Upper lobe of right lung (tissue), 1 donor: ENCODE measurements at regions not wholly inside any gene's neighbourhood (a gene's known extent, or its start where the extent isn't known, plus 50 kb on each side); places are given as distances from the start of the nearest gene placed in this dataset.

Experiments used
- ATAC-seq: fragments of 200-7000 bp; cut with Tn5 transposase; one replicate; pipeline ENCODE4 v1.9.1; 2020; ENCODE audit warnings: mild to moderate bottlenecking, moderate library complexity
- DNase-seq: peaks from one replicate; pipeline ENCODE4 v3.0.0-alpha.2; 2020
- H3K27ac ChIP-seq: fragments of 200-600 bp; one replicate; pipeline ENCODE4 v1.8.0; 2022
- H3K27me3 ChIP-seq: fragments of 200-600 bp; one replicate; pipeline ENCODE4 v1.8.0; 2022; ENCODE audit warnings: mild to moderate bottlenecking
- H3K36me3 ChIP-seq: fragments of 200-600 bp; one replicate; pipeline ENCODE4 v1.8.0; 2022
- H3K4me1 ChIP-seq: fragments of 200-600 bp; one replicate; pipeline ENCODE4 v1.8.0; 2022
- H3K4me3 ChIP-seq: fragments of 200-600 bp; one replicate; pipeline ENCODE4 v1.8.0; 2022; ENCODE audit warnings: mild to moderate bottlenecking
- H3K9me3 ChIP-seq: fragments of 200-600 bp; one replicate; pipeline ENCODE4 v1.8.0; 2022
- CTCF ChIP-seq: fragments of 200-600 bp; IDR thresholded peaks from one replicate; pipeline ENCODE4 v1.8.0; 2022; ENCODE audit warnings: antibody characterized with exemption
- intact Hi-C: fragments of 100-400 bp; cut with DNase I; formaldehyde crosslinking; loops from one replicate; pipeline ENCODE4 v1.11.0; 2022
- donor health status: DM: no; HTN: yes; CAD: no; lungs with severe emphysema.

DNA sequence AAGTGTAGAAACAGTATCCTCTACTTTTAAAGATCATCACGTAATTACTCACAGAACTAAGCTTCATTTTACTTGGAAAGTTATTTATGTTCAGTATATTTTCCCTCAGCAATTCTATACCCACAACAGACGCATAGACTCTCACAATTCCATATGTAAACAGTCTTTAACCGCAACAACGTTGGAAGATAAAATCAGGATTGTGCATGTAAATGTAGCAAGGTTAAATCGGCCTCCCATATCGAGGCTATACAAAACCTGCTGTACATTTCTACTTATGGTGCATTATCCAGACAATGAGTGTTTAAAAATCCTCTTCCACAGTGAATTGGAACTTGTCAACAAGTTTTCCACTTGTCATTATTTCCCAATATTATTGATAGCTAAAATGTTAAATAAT is 581.1 kb downstream of the SLC16A7 start:
- no peak for TF ChIP-seq CTCF
- Histone ChIP-seq H3K27me3 (no peaks in the 10 kb centered on the region), H3K27ac (no peak overlapping the region), H3K4me3 (no peak overlapping the region), H3K4me1 (no peaks in the 10 kb centered on the region), H3K36me3 (no peaks in the 10 kb centered on the region), H3K9me3 (no peaks in the 10 kb centered on the region)
- DNase-seq = no peak
- intact Hi-C loops = no loop called here
- no peak for ATAC-seq

GRCh38 chr12:60180298-60180697 is 584.5 kb downstream of the SLC16A7 start:
- no peak overlapping the region for H3K4me3 ChIP-seq
- intact Hi-C loops = no loop called here
- TF ChIP-seq CTCF = no peak
- H3K9me3 ChIP-seq = no peaks in the 10 kb centered on the region
- H3K27me3 ChIP-seq = no peaks in the 10 kb centered on the region
- ATAC-seq = no peak
- no peaks in the 10 kb centered on the region for H3K4me1 ChIP-seq
- DNase-seq = no peak
- H3K27ac ChIP-seq = no peak overlapping the region
- H3K36me3 ChIP-seq = no peaks in the 10 kb centered on the region

DNA sequence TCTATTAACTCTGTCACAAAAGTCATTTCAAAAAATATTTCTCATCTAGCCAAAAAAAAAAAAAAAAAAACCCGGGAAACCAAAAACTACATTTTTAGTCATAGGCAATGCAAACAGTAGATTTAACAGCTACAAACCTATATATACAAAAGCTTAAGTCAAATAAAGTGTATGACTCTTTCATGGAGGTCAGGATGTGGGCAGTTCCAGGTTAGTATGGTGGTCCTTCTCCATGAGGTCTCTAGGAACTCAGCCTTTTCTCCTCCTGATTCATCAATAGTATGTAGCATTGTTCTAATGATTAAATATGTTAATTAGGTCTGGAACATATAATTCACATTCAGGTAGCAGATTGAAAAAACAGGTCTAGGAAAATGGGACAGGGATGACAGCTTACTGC is 586.5 kb downstream of the SLC16A7 start:
- no peak for DNase-seq
- Histone ChIP-seq H3K4me3 (no peak overlapping the region), H3K27me3 (no peaks in the 10 kb centered on the region), H3K36me3 (no peaks in the 10 kb centered on the region), H3K27ac (no peak overlapping the region), H3K9me3 (no peaks in the 10 kb centered on the region), H3K4me1 (no peaks in the 10 kb centered on the region)
- ATAC-seq = no peak
- intact Hi-C loops = no loop called here
- TF ChIP-seq CTCF = no peak

DNA sequence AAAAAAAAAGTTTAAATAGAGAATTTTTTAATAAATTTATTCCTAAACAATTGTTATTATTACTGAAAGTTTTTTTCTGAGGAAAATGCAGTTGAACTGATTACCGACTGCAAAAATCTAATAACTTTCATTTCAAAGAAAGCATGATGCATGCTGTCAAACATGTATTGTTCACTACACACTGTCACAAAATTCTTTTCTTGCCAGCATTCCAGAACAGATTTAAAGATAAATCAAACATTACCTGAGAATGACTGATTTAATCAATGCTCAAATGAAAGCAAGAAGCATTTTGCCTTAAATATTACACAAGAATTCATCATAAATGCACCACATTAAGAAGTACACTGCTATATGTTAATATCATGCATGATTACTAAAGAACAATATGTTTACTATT is 588.3 kb downstream of the SLC16A7 start:
- H3K4me3 ChIP-seq = no peak overlapping the region

DNA sequence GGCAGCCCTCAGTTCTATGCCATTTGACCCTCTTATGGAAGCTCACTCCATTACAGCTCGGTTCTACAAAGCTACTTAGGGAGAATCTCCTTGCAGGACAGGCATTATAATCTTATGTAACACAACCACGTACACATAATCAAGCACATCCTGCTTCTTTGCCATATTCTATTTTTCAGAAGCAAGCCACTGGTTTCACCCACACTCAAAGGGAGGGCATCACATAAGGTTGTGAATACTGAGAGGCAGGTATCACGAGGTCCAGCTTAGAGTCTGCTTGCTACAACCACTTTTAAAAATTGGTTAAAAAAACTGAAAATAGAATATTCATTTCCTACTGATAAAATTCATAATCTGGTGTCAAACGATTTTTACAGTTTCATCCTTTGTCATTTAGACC is 589.2 kb downstream of the SLC16A7 start:
- no peak for DNase-seq
- H3K27ac ChIP-seq = no peak overlapping the region
- no peak for TF ChIP-seq CTCF
- ATAC-seq = no peak
- H3K9me3 ChIP-seq = no peaks in the 10 kb centered on the region
- no peak overlapping the region for H3K4me3 ChIP-seq
- intact Hi-C loops = no loop called here
- H3K36me3 ChIP-seq = no peaks in the 10 kb centered on the region
- H3K4me1 ChIP-seq = no peaks in the 10 kb centered on the region
- H3K27me3 ChIP-seq = no peaks in the 10 kb centered on the region

More for the DNA sequence above, 588.3 kb downstream of the SLC16A7 start:
- TF ChIP-seq CTCF = no peak
- ATAC-seq (no peak), DNase-seq (no peak)
- no peak overlapping the region for H3K27ac ChIP-seq
- H3K27me3 ChIP-seq = no peaks in the 10 kb centered on the region
- H3K36me3 ChIP-seq = no peaks in the 10 kb centered on the region
- H3K4me1 ChIP-seq = no peaks in the 10 kb centered on the region
- intact Hi-C loops = no loop called here
- H3K9me3 ChIP-seq = no peaks in the 10 kb centered on the region

- H3K9me3 ChIP-seq = no peaks in the 10 kb centered on the region
- no peaks in the 10 kb centered on the region for H3K27me3 ChIP-seq
- ATAC-seq (no peak), DNase-seq (no peak)
- no peak overlapping the region for H3K27ac ChIP-seq
- no peak for TF ChIP-seq CTCF
- H3K4me1 ChIP-seq = no peaks in the 10 kb centered on the region
- no peaks in the 10 kb centered on the region for H3K36me3 ChIP-seq
- intact Hi-C loops = no loop called here
- no peak overlapping the region for H3K4me3 ChIP-seq
These were observed 595.4 kb downstream of the SLC16A7 start for GRCh38 chr12:60191271-60191670.
